ENCODE measurements at regions not wholly inside any gene's neighbourhood (a gene's known extent, or its start where the extent isn't known, plus 50 kb on each side); places are given as distances from the start of the nearest gene placed in this dataset.
"Not testable (repeated sequence)": the region's sequence is repeated elsewhere in the genome, so short reads cannot be mapped to it uniquely, and the experiment has no call there.

DNA sequence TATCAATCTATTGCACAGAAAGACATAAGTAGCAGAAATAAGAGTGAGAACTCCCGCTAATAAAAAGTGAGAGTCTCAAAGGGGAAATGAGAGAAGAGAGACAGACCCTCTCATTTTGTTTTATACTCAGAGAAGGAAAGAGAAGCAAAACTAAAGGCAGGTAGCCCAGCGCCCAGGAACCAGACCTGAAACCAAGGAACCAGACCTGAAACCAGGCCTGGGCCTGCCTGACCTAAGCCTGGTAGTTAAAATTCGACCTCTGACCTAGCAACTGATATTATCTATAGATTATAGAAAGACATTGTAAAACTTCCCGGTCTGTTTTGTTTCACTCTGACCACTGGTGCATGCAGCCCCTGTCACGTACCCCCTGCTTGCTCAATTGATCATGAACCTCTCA lies 134.5 kb upstream of the SEMA6A start:
- no peak overlapping the region for H3K4me3 ChIP-seq (ENCODE audit: low read depth, low read length)
- no peak for DNase-seq (ENCODE audit: low read depth)
- no peak for TF ChIP-seq CTCF (IDR thresholded peaks at IDR 0.05; ENCODE audit: insufficient read depth, low read length)

- not testable (repeated sequence) for H3K4me3 ChIP-seq (ENCODE audit: low read depth, low read length); DNase-seq (ENCODE audit: low read depth)
Measured at GRCh38 chr5:116705121-116705519, 130.5 kb upstream of the SEMA6A start.

DNA sequence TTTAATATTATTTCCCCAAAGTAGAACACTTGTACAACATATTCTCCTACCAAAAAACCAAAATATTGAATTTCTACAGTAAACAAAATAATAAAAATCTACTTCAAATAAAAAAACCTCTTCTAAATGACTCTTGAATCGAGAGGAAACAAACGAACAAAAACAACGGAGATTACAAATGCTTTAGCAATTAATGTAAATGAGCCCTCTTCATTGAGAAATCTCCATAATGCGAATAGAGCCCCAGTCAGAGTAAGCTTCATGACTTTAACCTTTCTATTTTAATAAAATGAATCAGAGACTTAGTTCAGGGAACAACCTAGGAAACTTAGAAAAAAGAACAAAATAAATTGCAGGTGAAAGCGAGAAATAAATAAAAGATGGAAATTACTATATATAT lies 129.3 kb upstream of the SEMA6A start:
- TF ChIP-seq CTCF (IDR thresholded peaks at IDR 0.05; ENCODE audit: insufficient read depth, low read length), result no peak
- H3K4me3 ChIP-seq (ENCODE audit: low read depth, low read length), result no peak overlapping the region
- no peak for DNase-seq (ENCODE audit: low read depth)

DNA sequence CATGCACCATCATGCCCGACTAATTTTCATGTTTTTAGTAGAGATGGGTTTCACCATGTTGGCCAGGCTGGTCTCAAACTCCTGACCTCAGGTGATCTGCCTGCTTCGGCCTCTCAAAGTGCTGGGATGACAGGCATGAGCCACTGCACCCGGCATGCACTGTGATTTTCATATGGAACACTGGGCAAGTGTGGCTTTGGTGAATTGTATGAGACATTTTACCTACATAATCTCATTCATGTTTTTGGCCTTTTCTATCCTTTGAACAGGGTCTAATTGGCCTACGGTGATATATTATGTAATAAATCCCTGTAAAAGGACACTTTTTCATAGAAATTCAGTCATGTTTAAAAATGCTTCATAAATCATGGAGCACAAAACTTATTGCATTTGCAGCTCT lies 128.7 kb upstream of the SEMA6A start:
- no peak for DNase-seq (ENCODE audit: low read depth)
- no peak overlapping the region for H3K4me3 ChIP-seq (ENCODE audit: low read depth, low read length)
- no peak for TF ChIP-seq CTCF (IDR thresholded peaks at IDR 0.05; ENCODE audit: insufficient read depth, low read length)

DNA sequence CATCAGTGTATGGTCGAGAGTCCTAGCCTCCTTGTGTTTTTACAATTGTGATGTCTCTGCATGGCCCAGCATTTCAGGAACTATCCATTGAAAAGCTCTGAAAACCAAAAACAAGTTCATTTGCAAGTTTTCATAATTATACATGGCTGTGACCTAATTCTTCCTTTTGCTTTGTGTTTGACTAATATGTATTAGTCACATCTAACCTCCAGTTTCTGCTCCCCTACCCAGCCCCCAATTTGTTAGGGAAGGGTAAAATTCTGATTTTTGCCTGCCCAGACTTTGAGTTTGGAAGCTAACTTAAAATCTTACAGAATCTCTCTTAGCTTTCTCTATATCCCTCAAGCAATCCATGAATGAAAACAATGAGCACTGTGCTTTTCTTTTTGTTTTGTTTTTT lies 128.2 kb upstream of the SEMA6A start:
- DNase-seq (ENCODE audit: low read depth), result no peak
- TF ChIP-seq CTCF (IDR thresholded peaks at IDR 0.05; ENCODE audit: insufficient read depth, low read length), result no peak
- no peak overlapping the region for H3K4me3 ChIP-seq (ENCODE audit: low read depth, low read length)

DNA sequence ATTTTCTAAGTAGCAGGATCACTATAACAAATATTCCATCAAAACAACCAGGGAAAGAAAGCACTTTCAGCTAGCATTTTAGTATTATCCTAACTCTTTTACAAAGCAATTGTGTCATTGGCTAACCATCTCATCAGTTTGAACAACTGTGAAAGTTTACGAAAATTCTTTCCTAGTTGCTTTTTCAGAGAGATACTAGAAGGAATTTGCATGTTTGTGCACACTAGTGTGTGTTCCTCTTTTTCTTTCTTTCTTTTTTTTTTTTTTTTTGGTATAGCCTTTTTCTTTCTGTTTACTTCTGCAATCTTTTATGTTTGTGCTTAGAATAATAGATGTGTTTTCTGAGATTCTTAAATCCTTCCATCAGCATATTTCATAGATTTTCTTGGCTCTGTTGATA lies 124.7 kb upstream of the SEMA6A start:
- DNase-seq (ENCODE audit: low read depth), result no peak
- no peak overlapping the region for H3K4me3 ChIP-seq (ENCODE audit: low read depth, low read length)
- TF ChIP-seq CTCF (IDR thresholded peaks at IDR 0.05; ENCODE audit: insufficient read depth, low read length), result no peak

DNA sequence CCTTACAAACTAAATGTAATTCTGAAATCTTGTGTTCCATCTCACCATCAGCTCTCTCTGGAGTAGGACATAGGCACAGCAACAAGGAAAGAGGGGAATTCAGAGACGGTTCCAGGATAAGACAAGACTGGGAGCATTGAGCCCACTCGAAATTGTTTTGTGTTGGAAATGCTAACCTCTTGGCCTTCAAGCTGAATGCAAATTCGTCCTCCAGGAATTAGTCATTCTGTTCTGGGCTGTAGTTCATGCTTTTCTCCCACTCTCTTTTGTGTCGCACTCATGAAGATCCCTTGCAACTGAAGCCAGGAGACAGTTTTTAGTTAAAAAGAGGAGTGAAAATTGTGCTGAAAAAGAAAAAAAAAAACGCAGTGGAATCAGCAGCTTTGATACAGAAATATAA lies 121.7 kb upstream of the SEMA6A start:
- H3K4me3 ChIP-seq (ENCODE audit: low read depth, low read length), result no peak overlapping the region
- no peak for TF ChIP-seq CTCF (IDR thresholded peaks at IDR 0.05; ENCODE audit: insufficient read depth, low read length)
- DNase-seq (ENCODE audit: low read depth), result no peak

Measured in fibroblast of the aortic adventitia (primary cell).